Right renal pelvis (tissue), 4 donors: ENCODE measurements at regions not wholly inside any gene's neighbourhood (a gene's known extent, or its start where the extent isn't known, plus 50 kb on each side); places are given as distances from the start of the nearest gene placed in this dataset.

ENCODE experiments used
- DNase-seq, 4 donors: peaks; one replicate each; pipeline ENCODE4 v3.0.0-alpha.2; 2013; ENCODE audit warnings: low read depth in 4 of 4, low spot score in 3 of 4, missing footprints in 1 of 4

DNA sequence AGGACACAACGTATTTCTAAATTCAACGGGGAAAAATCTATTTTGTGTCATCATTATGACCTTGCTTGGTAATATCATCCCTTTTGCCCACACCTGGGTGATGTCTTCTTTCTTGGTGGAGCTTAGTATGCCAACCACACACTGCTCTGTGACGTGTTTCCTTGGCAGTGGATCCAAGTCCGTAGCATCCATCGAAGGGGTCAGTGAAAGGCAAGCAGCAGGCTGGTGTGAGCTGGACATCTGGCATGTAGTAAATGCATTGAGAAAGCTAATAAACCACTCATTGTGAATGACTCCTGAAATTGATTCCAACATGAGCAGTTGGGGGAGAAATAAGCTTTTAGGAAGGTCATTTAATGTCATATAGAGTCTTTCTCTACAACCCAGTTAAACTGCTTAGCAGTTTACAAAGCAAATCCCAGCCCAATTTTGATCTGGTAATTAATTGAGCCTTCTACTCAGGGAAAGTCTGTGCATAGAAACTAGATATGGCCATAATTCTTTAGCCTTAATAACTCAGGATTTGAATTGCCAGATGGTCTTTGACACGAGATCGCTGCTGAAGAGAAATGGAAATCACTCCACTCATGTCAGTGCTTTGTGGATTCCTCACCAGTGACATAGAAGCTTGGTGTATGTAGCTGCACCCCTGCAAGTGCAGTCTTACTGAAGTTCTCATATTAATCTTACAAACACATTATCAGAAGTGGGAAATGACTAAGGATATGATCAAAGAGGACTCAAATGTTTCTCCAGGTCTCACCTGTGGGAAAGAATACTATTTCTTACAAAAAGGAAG, 494.8 kb downstream of the CMPK2 start:
- no peak for DNase-seq

- DNase-seq, result no peak
Measured at GRCh38 chr2:6372317-6372901, 493.3 kb downstream of the CMPK2 start.

DNA sequence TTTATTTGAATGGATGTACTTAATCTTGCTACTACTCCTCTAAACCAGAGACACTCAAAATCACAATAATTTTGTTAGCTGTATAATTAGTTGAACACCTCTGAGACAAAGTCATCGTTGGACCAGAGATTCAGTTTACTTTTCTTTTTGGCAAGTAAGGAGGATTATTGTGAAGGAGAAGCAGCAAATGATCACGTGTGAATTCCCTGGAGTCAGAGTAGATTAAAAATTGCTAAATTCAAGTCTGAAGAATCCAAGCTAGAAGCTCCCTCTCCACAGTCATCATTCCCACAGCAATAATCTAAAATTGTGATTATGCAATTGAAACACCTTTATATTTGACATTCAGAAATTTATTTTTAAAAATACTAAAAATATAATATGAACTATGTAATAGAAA, 484.4 kb downstream of the CMPK2 start:
- no peak for DNase-seq

DNA sequence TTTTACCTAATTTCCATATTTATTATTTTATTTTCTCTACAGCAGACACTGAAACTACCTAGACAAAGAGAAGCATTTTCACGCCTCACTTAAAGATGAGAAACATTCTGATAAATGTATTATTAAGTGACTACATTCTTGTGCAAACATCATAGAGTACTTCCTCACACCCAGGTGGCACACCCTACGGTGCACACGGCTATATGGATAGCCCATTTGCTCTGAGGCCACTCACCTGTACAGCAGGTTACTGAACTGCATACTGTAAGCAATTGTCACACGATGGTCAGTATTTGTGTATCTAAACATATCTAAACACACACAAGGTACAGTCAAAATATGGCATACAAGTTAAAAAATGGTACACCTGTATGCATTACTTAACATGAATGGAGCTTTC, 481.4 kb downstream of the CMPK2 start:
- DNase-seq, result no peak

- DNase-seq, result no peak
Measured at GRCh38 chr2:6392354-6392753, 473.4 kb downstream of the CMPK2 start.

- no peak for DNase-seq
Measured at GRCh38 chr2:6392966-6393365, 472.7 kb downstream of the CMPK2 start.

DNA sequence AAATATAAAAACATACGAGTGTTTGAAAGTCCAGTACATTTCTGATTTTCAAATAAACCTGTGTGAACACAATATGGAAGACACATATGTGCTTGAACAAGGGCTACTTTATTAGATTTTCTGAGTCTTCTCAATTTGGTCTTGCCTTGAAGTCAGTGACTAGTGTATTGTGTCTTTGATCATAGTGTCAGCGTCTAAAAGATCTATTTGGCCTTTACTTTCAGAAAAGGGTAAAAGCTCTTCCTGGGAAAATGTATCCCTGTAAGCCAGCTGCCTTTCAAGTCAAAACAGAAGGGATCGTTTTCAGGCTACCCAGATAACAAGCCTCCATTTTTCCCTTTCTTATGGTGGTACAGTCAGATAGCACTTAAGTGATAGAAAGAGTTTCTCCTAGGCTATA, 471.9 kb downstream of the CMPK2 start:
- no peak for DNase-seq

DNA sequence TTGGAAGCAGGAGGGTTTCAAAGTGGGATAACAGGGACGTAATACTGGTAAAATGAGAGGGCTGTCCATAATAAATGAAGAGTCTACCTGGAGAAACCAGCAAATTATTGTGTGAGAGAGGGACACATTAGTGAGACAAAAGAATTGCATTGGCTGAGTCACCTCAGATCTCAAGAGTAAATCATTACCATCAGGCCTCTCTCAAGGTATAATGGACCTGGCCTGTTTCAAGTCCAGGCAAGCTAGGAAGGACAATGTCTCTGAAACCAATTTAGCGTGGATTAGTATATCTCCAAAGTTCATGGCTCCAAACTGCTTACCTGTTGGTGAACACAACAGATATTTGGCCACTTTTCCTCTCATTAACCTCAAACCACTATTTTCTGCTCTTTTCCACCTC, 471.4 kb downstream of the CMPK2 start:
- no peak for DNase-seq

DNA sequence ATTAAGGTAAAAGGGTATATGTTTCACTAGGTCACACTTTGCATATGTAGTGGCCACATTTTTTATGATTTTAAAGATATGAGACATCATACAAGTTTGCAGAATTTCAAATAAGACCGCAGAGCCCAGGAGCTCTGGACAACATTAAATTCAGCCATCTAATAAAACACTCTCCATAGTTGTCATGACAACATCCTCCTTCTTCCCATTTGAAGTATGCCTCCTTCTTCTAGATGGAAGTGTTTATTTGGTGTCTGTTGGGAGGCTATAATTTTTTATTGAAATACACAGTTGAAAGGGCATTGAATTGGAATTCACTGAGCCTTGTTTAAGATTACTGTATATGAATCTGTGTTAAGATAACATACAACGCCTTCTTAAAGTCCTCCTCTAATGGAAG, 467.3 kb downstream of the CMPK2 start:
- no peak for DNase-seq

- DNase-seq, result no peak
Measured at GRCh38 chr2:6401301-6401700, 464.4 kb downstream of the CMPK2 start.

DNA sequence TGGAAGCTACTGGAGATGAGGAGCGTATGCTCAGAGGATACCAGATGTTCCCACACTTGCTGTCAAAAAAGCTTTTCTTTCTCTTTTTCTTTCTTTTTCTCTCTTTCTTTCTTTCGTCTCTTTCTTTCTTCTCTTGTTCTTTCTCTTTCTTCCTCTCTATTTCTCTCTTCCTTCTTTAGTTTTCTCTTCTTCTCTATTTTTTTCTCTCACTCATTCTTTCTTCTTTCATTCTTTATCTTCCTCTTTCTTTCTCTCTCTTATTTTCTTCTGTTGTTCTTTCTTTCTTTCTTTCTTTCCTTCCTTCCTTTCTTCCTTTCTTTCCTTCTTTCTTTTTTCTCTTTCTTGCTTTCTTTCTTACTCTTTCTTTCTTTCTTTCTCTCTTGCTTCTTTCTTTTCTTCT, 457.6 kb downstream of the CMPK2 start:
- no peak for DNase-seq

- DNase-seq, result no peak
Measured at GRCh38 chr2:6410313-6410712, 455.4 kb downstream of the CMPK2 start.

- DNase-seq, result no peak
Measured at GRCh38 chr2:6412533-6413091, 453.1 kb downstream of the CMPK2 start.

- no peak for DNase-seq
Measured at GRCh38 chr2:6417050-6417449, 448.7 kb downstream of the CMPK2 start.

DNA sequence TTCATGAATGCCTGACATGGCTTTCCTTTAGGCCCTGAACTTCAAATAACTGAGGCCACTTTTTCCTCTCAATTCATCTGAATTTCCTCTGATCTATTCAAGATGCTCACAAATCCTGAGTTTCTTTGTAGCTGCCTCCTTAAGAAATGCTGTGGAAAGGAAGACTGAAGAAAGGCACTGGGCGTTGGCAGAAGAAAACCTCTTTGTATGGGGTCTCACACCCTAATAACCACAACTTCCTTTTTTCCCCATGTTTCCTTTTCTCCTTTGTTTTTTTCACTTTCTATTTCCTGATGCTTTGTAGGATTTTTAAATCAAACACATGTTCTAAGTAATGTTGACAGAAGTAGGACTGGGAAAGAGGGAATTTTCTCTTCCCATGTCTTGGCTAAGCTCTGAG, 447.4 kb downstream of the CMPK2 start:
- no peak for DNase-seq

GRCh38 chr2:6421138-6421730, 444.5 kb downstream of the CMPK2 start:
- DNase-seq, result no peak

DNA sequence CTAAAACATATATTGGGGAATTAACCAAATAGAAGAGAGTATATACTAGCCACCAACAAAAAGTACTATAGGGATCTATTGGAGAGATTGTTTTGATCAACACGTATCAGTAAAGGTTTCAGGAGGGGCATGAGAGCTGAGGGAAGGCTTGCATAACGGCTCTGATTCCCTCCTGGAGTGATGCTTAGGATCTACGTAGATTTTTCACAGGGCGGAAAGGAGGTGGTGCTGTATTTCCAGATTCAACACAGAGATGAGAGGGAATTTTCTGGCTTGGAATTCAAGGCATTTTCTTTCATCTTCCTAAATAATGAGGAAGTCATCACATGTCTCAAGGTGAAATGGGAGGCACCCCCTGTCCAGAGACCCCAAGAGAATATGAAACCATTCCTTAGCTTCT, 443.8 kb downstream of the CMPK2 start:
- no peak for DNase-seq

- no peak for DNase-seq
Measured at GRCh38 chr2:6423157-6423556, 442.6 kb downstream of the CMPK2 start.

- DNase-seq, result no peak
Measured at GRCh38 chr2:6423944-6424343, 441.8 kb downstream of the CMPK2 start.

DNA sequence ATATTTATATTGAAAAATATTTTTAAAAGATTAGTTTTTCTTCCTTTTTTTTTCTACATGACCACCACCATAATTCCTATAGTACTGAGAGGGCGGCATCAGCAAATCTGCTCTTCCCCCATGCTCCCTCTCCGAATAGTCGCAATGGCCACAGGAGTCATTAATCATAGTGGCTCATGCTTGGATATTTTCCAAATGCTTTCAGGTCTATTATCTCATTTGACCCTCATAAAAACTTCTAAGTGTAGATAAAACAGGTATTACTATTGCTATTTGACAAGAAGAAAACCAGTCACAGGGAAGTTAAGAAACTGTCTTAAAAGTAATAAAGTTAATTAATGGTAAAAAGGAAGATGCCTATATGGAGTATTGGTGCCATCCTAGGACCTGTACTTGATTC, 440.7 kb downstream of the CMPK2 start:
- no peak for DNase-seq

DNA sequence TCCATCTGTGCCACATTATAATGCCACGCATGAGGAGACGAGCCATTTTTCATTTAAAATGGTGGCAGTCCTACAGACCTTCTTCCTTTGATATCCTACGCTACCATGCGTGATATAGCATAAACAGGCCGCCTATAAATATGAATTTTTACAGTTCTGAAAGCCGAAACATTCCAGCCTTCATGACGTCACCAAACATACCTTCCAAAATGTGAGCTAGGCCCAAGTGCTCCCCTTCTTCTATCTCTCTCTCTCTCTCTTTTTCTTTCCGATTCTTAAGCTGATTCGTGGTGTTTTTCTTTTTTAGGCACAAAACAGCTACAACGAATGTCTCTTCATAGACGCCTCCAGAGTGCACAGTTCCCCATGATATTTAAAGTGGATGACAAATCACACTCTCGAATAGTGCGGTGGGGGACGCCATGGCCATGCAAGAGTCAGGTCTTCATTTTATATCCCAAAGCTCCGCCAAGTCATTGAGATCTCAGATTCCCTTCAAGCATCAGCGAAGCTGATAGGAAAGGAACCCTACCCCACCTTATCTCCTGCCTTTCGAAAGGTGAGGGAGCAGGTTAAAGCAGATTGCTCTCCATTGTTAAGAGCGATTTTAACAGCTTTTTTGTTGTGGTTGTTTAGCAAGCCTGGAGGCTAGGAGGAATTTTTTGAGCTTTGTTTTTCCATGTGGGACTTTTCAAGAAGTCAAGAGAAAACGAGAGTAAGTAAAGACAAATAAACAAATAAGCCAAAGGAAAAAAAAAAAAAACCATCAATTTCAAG, 436.3 kb downstream of the CMPK2 start:
- DNase-seq, result no peak
